ENCODE measurements at regions not wholly inside any gene's neighbourhood (a gene's known extent, or its start where the extent isn't known, plus 50 kb on each side); places are given as distances from the start of the nearest gene placed in this dataset.

GRCh38 chr1:230548357-230548756 is 93.9 kb upstream of the COG2 start:
- H3K4me3 ChIP-seq: no peak overlapping the region
- no peak overlapping the region for H3K27ac ChIP-seq
- peaks cover 0 to 5% (median 0%) of the 10 kb centered on the region in 4 donors for H3K4me1 ChIP-seq
- no peaks in the 10 kb centered on the region for H3K27me3 ChIP-seq
- H3K9me3 ChIP-seq: no peaks in the 10 kb centered on the region
- H3K36me3 ChIP-seq: no peaks in the 10 kb centered on the region
- DNase-seq: no peak
- TF ChIP-seq POLR2A (IDR thresholded peaks at IDR 0.05) (no peak), CTCF (IDR thresholded peaks at IDR 0.05) (no peak)

GRCh38 chr1:230545181-230545580 is 97.1 kb upstream of the COG2 start:
- no peak for DNase-seq
- H3K4me1 ChIP-seq: peaks cover 0 to 5% (median 0%) of the 10 kb centered on the region in 4 donors
- no peak for TF ChIP-seq CTCF (IDR thresholded peaks at IDR 0.05)
- TF ChIP-seq POLR2A (IDR thresholded peaks at IDR 0.05): no peak
- H3K27me3 ChIP-seq: no peaks in the 10 kb centered on the region
- no peak overlapping the region for H3K4me3 ChIP-seq
- H3K36me3 ChIP-seq: no peaks in the 10 kb centered on the region
- no peaks in the 10 kb centered on the region for H3K9me3 ChIP-seq
- no peak overlapping the region for H3K27ac ChIP-seq

DNA sequence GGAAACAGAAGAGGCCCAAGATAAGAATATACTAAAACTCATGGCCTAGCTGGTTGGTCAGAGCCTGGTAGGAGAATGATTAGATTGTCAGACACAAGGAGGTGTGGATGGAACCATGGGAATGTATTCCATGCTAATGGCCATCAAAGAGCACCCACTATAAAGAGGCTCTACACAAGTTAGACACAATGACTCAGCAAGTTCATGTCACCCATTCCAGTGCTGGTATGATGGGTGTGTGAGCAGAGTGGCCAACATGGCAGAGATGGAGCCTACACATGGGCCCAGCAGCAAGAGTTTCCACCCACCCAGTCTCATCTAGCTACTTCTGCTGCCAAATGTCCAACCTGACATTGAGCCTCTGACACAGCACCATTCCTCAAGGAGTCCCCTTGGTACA is 97.5 kb upstream of the COG2 start:
- no peak overlapping the region for H3K27ac ChIP-seq
- H3K4me1 ChIP-seq: peaks cover 0 to 5% (median 0%) of the 10 kb centered on the region in 4 donors
- no peaks in the 10 kb centered on the region for H3K36me3 ChIP-seq
- TF ChIP-seq CTCF (IDR thresholded peaks at IDR 0.05) (no peak), POLR2A (IDR thresholded peaks at IDR 0.05) (no peak)
- DNase-seq: no peak
- H3K4me3 ChIP-seq: no peak overlapping the region
- H3K27me3 ChIP-seq: no peaks in the 10 kb centered on the region
- H3K9me3 ChIP-seq: no peaks in the 10 kb centered on the region

GRCh38 chr1:230543085-230543484 is 99.2 kb upstream of the COG2 start:
- H3K4me3 ChIP-seq: no peak overlapping the region
- no peak for DNase-seq
- H3K27me3 ChIP-seq: no peaks in the 10 kb centered on the region
- no peak overlapping the region for H3K27ac ChIP-seq
- H3K36me3 ChIP-seq: no peaks in the 10 kb centered on the region
- H3K4me1 ChIP-seq: no peaks in the 10 kb centered on the region
- TF ChIP-seq CTCF (IDR thresholded peaks at IDR 0.05) (no peak), POLR2A (IDR thresholded peaks at IDR 0.05) (no peak)
- no peaks in the 10 kb centered on the region for H3K9me3 ChIP-seq

DNA sequence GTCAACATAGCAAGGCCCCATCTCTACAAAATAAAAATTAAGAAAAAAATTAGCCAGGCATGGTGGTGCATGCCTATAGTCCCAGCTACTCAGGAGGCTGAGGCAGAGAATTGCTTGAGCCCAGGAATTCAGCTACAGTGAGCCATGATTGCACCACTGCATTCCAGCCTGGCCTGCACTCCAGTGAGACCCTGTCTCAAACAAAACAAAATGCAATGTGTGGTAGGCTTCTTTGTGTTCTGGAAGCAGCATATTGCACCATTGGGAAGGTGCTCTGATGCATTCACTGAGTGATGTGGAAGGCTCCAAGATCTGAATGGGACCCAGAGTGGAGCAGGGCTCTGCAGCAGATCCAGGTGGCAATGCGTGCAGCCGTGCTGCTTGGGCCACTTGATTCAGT is 99.6 kb upstream of the COG2 start:
- H3K27me3 ChIP-seq: no peaks in the 10 kb centered on the region
- TF ChIP-seq POLR2A (IDR thresholded peaks at IDR 0.05): no peak
- TF ChIP-seq CTCF (IDR thresholded peaks at IDR 0.05): no peak
- no peaks in the 10 kb centered on the region for H3K9me3 ChIP-seq

DNA sequence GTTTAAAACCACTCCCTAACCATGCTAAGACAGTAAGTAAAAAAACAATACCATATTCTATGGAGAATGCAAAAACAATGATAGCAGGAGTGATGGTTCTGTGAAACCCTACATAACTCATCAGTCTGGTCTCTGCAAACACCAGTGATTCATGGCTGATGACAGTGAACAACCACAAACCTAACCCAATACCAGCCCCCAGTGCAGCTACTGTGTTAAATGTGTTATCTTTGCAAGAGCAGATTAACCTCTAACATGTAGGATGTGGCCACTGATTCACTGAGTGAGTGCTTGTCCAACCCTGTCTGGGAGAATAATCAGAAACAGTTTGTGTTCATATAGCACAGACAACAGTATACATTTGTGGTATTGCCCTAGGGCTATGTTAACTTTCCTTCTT is 100.2 kb upstream of the COG2 start:
- Histone ChIP-seq H3K27ac (no peak overlapping the region), H3K27me3 (no peaks in the 10 kb centered on the region), H3K4me1 (no peaks in the 10 kb centered on the region), H3K4me3 (no peak overlapping the region), H3K36me3 (no peaks in the 10 kb centered on the region), H3K9me3 (no peaks in the 10 kb centered on the region)
- DNase-seq: no peak
- TF ChIP-seq POLR2A (IDR thresholded peaks at IDR 0.05) (no peak), CTCF (IDR thresholded peaks at IDR 0.05) (no peak)

More for the DNA sequence above, 99.6 kb upstream of the COG2 start:
- H3K4me1 ChIP-seq: no peaks in the 10 kb centered on the region
- H3K27ac ChIP-seq: no peak overlapping the region
- no peaks in the 10 kb centered on the region for H3K36me3 ChIP-seq
- DNase-seq: no peak
- H3K4me3 ChIP-seq: no peak overlapping the region
